T-helper 2 cell treated with Interferon-gamma antibody and Interleukin-4, amounts not matched to agents 5 μg/mL and 100 μg/mL, for 36 hours (primary cell): ENCODE measurements at regions not wholly inside any gene's neighbourhood (a gene's known extent, or its start where the extent isn't known, plus 50 kb on each side); places are given as distances from the start of the nearest gene placed in this dataset.
"Not testable (repeated sequence)": the region's sequence is repeated elsewhere in the genome, so short reads cannot be mapped to it uniquely, and the experiment has no call there.

Experiments
- DNase-seq: peaks from one replicate; pipeline ENCODE4 v3.0.0; 2021; ENCODE audit warnings: low spot score
- H3K27ac Mint-ChIP-seq: one replicate; pipeline ENCODE4 v1.8.0; 2021; ENCODE audit warnings: mild to moderate bottlenecking, mixed read lengths
- H3K27me3 Mint-ChIP-seq: one replicate; pipeline ENCODE4 v1.8.0; 2021; ENCODE audit warnings: low read depth, mixed read lengths
- H3K36me3 Mint-ChIP-seq: one replicate; pipeline ENCODE4 v1.8.0; 2021; ENCODE audit warnings: low read depth, mixed read lengths
- H3K4me1 Mint-ChIP-seq: one replicate; pipeline ENCODE4 v1.8.0; 2021; ENCODE audit warnings: low read depth, mixed read lengths
- H3K4me3 Mint-ChIP-seq: one replicate; pipeline ENCODE4 v1.8.0; 2022; ENCODE audit warnings: mild to moderate bottlenecking, moderate library complexity, mixed read lengths
- H3K9me3 Mint-ChIP-seq: one replicate; pipeline ENCODE4 v1.8.0; 2021; ENCODE audit warnings: mixed read lengths

GRCh38 chr5:110306650-110307049, 419.8 kb downstream of the TMEM232 start:
- no peak overlapping the region for H3K27ac Mint-ChIP-seq
- H3K36me3 Mint-ChIP-seq, result no peaks in the 10 kb centered on the region
- peaks cover 2% of the 10 kb centered on the region for H3K27me3 Mint-ChIP-seq

DNA sequence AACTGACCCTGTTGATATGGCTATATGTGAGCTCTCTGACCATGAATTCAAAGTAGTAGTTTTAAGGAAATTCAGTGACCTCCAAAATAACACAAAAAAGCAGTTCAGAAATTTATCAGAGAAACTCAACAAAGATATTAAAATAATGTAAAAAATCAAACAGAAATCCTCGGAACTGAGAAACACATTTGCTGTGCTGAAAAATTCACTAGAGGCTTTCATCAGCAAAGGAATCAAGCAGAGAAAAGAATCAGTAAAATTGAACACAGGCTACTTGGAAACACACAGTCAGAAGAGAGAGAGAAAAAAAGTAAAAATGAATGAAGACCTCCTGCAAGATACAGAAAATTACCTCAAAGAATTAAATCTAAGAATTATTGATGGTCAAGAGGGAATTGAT, 417.2 kb downstream of the TMEM232 start:
- Mint-ChIP-seq H3K36me3 (no peaks in the 10 kb centered on the region), H3K27me3 (peaks cover 4% of the 10 kb centered on the region), H3K4me3 (no peak overlapping the region), H3K9me3 (peaks cover 11% of the 10 kb centered on the region), H3K4me1 (no peaks in the 10 kb centered on the region), H3K27ac (no peak overlapping the region)
- no peak for DNase-seq

More at GRCh38 chr5:110306650-110307049, 419.8 kb downstream of the TMEM232 start:
- no peak overlapping the region for H3K4me3 Mint-ChIP-seq
- H3K4me1 Mint-ChIP-seq, result no peaks in the 10 kb centered on the region
- DNase-seq, result no peak
- peaks cover 15% of the 10 kb centered on the region for H3K9me3 Mint-ChIP-seq

DNA sequence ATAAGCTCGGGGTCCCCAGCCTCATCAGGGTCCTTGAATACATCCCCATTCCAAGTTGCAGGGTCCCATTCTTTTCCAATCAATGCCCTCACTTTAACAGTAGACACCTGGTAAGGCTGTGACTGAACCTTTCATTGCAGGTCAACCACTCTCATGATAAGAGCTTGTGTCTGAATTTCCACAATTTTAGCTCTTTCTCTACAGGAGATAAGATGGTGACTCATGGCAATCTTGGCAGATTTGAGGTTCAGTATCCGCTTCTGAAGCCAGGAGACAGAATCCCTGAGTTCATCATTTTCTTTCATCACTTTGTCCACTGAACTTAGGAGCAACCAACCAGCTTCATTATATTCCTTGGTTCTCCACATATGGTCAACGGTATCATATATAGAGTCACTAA, 409.9 kb downstream of the TMEM232 start:
- DNase-seq, H3K36me3 Mint-ChIP-seq, H3K4me3 Mint-ChIP-seq, H3K9me3 Mint-ChIP-seq, H3K27ac Mint-ChIP-seq, H3K27me3 Mint-ChIP-seq: not testable (repeated sequence)
- H3K4me1 Mint-ChIP-seq, result peaks cover 13% of the 10 kb centered on the region

GRCh38 chr5:110321117-110321516, 405.4 kb downstream of the TMEM232 start:
- peaks cover 3% of the 10 kb centered on the region for H3K9me3 Mint-ChIP-seq
- no peaks in the 10 kb centered on the region for H3K27me3 Mint-ChIP-seq
- no peak for DNase-seq
- no peak overlapping the region for H3K4me3 Mint-ChIP-seq
- H3K4me1 Mint-ChIP-seq, result peaks cover 27% of the 10 kb centered on the region
- no peaks in the 10 kb centered on the region for H3K36me3 Mint-ChIP-seq
- H3K27ac Mint-ChIP-seq, result no peak overlapping the region

DNA sequence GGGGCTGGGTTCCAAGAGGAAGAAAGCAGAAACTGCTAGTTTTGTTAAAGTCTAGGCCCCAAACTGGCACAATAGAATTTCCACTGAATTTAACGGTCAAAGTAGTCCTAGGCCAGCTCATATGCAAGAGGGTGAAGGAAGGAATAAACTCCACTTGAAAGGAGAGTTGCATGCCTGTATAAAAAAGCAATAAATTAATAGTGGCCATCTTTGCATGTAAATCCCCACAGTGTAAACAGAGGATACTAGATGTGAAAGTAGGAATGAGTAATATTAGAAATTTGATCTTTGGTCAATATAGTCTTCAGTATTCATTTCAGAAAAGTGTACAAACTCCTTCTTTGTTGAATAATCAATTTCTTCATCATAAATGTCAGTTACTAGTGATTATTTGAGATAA, 403.1 kb downstream of the TMEM232 start:
- no peak overlapping the region for H3K4me3 Mint-ChIP-seq

DNA sequence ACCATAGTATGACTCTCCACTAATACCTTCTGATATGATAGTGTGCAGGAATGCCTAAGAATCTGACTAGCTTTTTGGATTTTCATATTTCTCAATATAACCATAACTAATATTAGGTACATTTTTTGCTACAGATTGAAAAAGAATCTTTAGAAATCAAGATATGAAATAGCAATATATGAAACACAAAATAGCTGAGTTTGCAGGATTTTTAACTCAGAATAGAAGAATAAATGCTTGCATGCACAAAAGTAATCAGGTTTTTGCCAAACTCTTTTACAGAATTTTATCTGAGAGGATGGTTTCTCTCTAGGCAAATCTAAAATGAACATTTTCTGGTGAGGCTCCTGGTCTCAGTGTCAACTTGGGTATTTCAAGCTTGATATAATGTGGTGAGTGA, 402.6 kb downstream of the TMEM232 start:
- H3K9me3 Mint-ChIP-seq, result no peaks in the 10 kb centered on the region
- H3K27ac Mint-ChIP-seq, result no peak overlapping the region
- no peak for DNase-seq
- no peaks in the 10 kb centered on the region for H3K36me3 Mint-ChIP-seq
- H3K4me1 Mint-ChIP-seq, result peaks cover 27% of the 10 kb centered on the region
- H3K27me3 Mint-ChIP-seq, result peaks cover under 1% of the 10 kb centered on the region
- H3K4me3 Mint-ChIP-seq, result no peak overlapping the region

More for the DNA sequence above, 403.1 kb downstream of the TMEM232 start:
- no peak for DNase-seq
- Mint-ChIP-seq H3K9me3 (no peaks in the 10 kb centered on the region), H3K27me3 (no peaks in the 10 kb centered on the region), H3K27ac (no peak overlapping the region), H3K4me1 (peaks cover 27% of the 10 kb centered on the region), H3K36me3 (no peaks in the 10 kb centered on the region)

DNA sequence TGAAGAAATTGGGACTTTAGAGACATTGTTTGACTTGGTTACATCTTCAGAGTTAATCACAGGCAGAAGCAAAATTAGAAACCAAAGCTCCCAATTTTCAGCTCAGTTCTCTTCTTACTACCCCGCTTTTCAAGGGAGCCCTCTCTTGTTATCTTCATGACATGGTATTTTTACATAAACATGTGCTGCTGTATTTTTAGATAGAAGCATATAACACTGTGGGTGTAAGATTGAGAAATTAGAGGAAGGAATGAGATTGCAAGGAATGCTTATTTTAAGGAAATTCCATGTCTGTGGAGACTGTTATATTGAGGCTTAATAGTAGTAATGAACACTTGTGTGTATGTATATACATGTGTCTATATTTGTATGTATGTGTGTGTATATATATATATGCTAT, 401.6 kb downstream of the TMEM232 start:
- no peaks in the 10 kb centered on the region for H3K36me3 Mint-ChIP-seq
- peaks cover 3% of the 10 kb centered on the region for H3K27me3 Mint-ChIP-seq
- no peak overlapping the region for H3K27ac Mint-ChIP-seq
- H3K9me3 Mint-ChIP-seq, result no peaks in the 10 kb centered on the region
- no peak overlapping the region for H3K4me3 Mint-ChIP-seq
- DNase-seq, result no peak
- peaks cover 24% of the 10 kb centered on the region for H3K4me1 Mint-ChIP-seq

GRCh38 chr5:110329955-110330525, 396.4 kb downstream of the TMEM232 start:
- no peak overlapping the region for H3K27ac Mint-ChIP-seq
- peaks cover 3% of the 10 kb centered on the region for H3K27me3 Mint-ChIP-seq
- no peaks in the 10 kb centered on the region for H3K9me3 Mint-ChIP-seq
- no peak for DNase-seq
- no peaks in the 10 kb centered on the region for H3K36me3 Mint-ChIP-seq
- no peak overlapping the region for H3K4me3 Mint-ChIP-seq
- no peaks in the 10 kb centered on the region for H3K4me1 Mint-ChIP-seq

- Mint-ChIP-seq H3K9me3 (no peaks in the 10 kb centered on the region), H3K27me3 (peaks cover 8% of the 10 kb centered on the region), H3K27ac (no peak overlapping the region), H3K36me3 (no peaks in the 10 kb centered on the region), H3K4me1 (no peaks in the 10 kb centered on the region), H3K4me3 (no peak overlapping the region)
- no peak for DNase-seq
These were observed 393.1 kb downstream of the TMEM232 start for GRCh38 chr5:110333384-110333783.

DNA sequence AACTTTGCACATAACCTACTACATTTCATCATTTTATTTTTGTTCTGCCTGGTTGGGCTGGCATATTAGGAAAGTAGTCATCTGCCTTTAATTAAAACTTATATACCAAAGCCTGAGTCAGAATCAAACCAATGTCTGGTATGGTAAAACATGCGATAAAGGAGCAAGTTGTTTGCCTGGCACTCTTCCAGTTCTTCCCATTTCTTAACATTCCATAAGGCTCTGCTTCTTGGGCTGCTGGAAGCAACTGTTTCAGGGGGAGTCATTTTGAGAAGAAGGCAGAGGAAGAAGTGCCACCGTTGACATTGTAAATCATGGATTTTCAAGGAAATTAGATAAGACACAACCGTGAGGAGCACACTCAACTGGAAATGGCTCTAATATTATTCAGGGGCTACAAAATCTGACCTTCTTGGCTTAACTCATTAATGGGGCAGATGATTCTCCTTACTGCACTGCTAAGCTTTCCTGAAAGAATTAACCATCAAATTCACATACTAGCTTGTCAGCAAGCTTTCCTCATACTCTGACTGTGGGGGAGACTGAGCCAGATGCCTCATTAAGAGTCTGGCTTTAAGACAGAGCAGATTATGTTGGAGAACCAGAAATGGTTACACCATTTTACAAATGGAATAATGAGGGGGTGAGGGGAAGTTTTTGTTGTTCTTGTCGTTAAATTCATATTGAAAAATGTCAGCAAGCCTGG, 391.0 kb downstream of the TMEM232 start:
- H3K36me3 Mint-ChIP-seq, result no peaks in the 10 kb centered on the region
- no peaks in the 10 kb centered on the region for H3K9me3 Mint-ChIP-seq
- no peaks in the 10 kb centered on the region for H3K4me1 Mint-ChIP-seq
- no peak overlapping the region for H3K4me3 Mint-ChIP-seq
- H3K27me3 Mint-ChIP-seq, result peaks cover 5% of the 10 kb centered on the region
- DNase-seq, result no peak
- no peak overlapping the region for H3K27ac Mint-ChIP-seq

- DNase-seq, result no peak
- no peaks in the 10 kb centered on the region for H3K36me3 Mint-ChIP-seq
- H3K27me3 Mint-ChIP-seq, result peaks cover 5% of the 10 kb centered on the region
- H3K4me3 Mint-ChIP-seq, result no peak overlapping the region
- no peaks in the 10 kb centered on the region for H3K9me3 Mint-ChIP-seq
- H3K27ac Mint-ChIP-seq, result no peak overlapping the region
- no peaks in the 10 kb centered on the region for H3K4me1 Mint-ChIP-seq
These were observed 388.0 kb downstream of the TMEM232 start for GRCh38 chr5:110338341-110339083.

DNA sequence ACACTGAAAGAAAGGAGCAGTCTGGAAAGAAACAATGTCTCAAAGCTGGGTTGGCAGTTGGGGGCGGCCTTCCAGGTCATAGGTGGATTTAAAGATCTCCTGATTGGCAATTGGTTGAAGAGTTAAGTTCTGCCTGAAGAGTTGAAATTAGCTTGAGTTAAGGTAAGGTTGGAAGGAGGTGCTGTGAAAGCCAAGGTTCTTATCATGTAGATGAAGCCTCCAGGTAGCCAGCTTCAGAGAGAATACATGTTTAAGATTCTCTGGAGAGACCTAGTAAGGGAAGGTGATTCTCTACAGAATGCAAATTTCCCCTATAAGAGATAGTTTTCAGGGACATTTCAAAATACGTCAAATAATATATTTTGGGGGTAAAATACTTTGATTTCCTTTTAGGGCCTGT, 387.1 kb downstream of the TMEM232 start:
- Mint-ChIP-seq H3K4me3 (no peak overlapping the region), H3K4me1 (no peaks in the 10 kb centered on the region), H3K9me3 (no peaks in the 10 kb centered on the region), H3K36me3 (no peaks in the 10 kb centered on the region), H3K27ac (no peak overlapping the region), H3K27me3 (peaks cover 5% of the 10 kb centered on the region)
- no peak for DNase-seq

DNA sequence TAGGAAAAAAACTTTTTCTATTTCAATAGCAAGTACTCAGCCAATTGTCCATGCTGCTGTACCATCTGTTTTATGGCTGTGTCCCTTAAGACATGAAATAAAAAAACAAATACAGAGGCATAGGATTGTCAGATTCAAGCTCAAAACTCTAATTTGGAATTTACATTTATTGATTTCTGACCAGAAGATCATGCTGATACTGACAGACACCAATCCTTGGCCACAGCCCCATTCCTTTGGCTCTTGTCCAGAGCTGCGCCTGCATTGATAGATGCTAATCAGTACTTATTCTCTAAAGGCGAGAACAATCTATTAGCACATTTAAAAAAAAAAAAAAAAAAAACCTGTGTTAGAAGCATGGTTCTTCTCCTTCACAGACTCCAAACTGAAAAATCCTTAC, 384.6 kb downstream of the TMEM232 start:
- DNase-seq, result no peak
- Mint-ChIP-seq H3K27ac (no peak overlapping the region), H3K9me3 (no peaks in the 10 kb centered on the region), H3K4me3 (no peak overlapping the region), H3K4me1 (no peaks in the 10 kb centered on the region), H3K27me3 (no peaks in the 10 kb centered on the region), H3K36me3 (no peaks in the 10 kb centered on the region)

DNA sequence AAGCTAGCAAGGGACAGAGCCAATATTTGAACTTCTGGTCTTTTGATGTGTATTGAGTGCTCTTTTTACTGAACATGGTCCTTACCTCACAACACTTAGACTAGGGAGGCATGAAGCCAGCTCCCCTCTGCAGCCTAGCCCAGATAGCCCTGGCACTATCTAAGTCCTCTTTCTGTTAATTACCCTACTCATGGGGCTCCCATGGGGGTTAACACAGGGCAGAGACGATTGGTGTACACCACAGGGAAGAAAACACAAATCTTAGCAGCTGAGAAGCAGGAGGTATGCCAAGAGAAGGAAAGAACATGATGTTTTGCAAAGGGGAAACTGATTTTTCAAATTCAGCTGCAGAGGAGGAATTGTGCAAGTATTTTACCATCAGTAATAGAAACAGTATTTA, 383.8 kb downstream of the TMEM232 start:
- Mint-ChIP-seq H3K4me3 (no peak overlapping the region), H3K4me1 (no peaks in the 10 kb centered on the region), H3K27ac (no peak overlapping the region), H3K27me3 (no peaks in the 10 kb centered on the region), H3K36me3 (no peaks in the 10 kb centered on the region), H3K9me3 (no peaks in the 10 kb centered on the region)
- no peak for DNase-seq
